ENCODE measurements at regions not wholly inside any gene's neighbourhood (a gene's known extent, or its start where the extent isn't known, plus 50 kb on each side); places are given as distances from the start of the nearest gene placed in this dataset.
"Not testable (repeated sequence)": the region's sequence is repeated elsewhere in the genome, so short reads cannot be mapped to it uniquely, and the experiment has no call there.

GRCh38 chr10:91005276-91005675 is 84.4 kb upstream of the ANKRD1 start:
- DNase-seq = not testable (repeated sequence)

GRCh38 chr10:91006001-91006751 is 85.3 kb upstream of the ANKRD1 start:
- peak; percentile 66 to 77 for DNase-seq

GRCh38 chr10:91006752-91007346 is 86.0 kb upstream of the ANKRD1 start:
- no peak for DNase-seq

- no peak for DNase-seq
Measured at GRCh38 chr10:91007655-91008054, 86.8 kb upstream of the ANKRD1 start.

GRCh38 chr10:91009121-91009520 is 88.2 kb upstream of the ANKRD1 start:
- DNase-seq = no peak

- DNase-seq = no peak
Measured at GRCh38 chr10:91010952-91011351, 90.1 kb upstream of the ANKRD1 start.

- DNase-seq = no peak
Measured at GRCh38 chr10:91012502-91012901, 91.6 kb upstream of the ANKRD1 start.

GRCh38 chr10:91013985-91014384 is 93.1 kb upstream of the ANKRD1 start:
- DNase-seq = no peak

GRCh38 chr10:91017198-91017597 is 96.3 kb upstream of the ANKRD1 start:
- DNase-seq = no peak

GRCh38 chr10:91021901-91022300 is 101.0 kb upstream of the ANKRD1 start:
- no peak for DNase-seq

GRCh38 chr10:91022390-91022789 is 101.5 kb upstream of the ANKRD1 start:
- DNase-seq = no peak

GRCh38 chr10:91022924-91023699 is 102.2 kb upstream of the ANKRD1 start:
- no peak for DNase-seq

- no peak for DNase-seq
Measured at GRCh38 chr10:91023700-91024398, 103.0 kb upstream of the ANKRD1 start.

GRCh38 chr10:91024541-91024940 is 103.7 kb upstream of the ANKRD1 start:
- DNase-seq = no peak

- DNase-seq = no peak
Measured at GRCh38 chr10:91032611-91033206, 111.8 kb upstream of the ANKRD1 start.

- no peak for DNase-seq
Measured at GRCh38 chr10:91033324-91033950, 112.5 kb upstream of the ANKRD1 start.

GRCh38 chr10:91034042-91034441 is 113.2 kb upstream of the ANKRD1 start:
- no peak for DNase-seq

GRCh38 chr10:91034494-91035159 is 113.7 kb upstream of the ANKRD1 start:
- DNase-seq = no peak

GRCh38 chr10:91035650-91036292 is 114.9 kb upstream of the ANKRD1 start:
- DNase-seq = no peak

GRCh38 chr10:91036807-91037411 is 116.0 kb upstream of the ANKRD1 start:
- DNase-seq = no peak

- DNase-seq = no peak
Measured at GRCh38 chr10:91038971-91039370, 118.1 kb upstream of the ANKRD1 start.

All from stimulated activated CD4-positive, alpha-beta T cell treated with anti-CD3 and anti-CD28 coated beads, Interleukin-2, amount 100 ng/mL, for 24 hours (primary cell).